ENCODE measurements at regions not wholly inside any gene's neighbourhood (a gene's known extent, or its start where the extent isn't known, plus 50 kb on each side); places are given as distances from the start of the nearest gene placed in this dataset.
"Not testable (repeated sequence)": the region's sequence is repeated elsewhere in the genome, so short reads cannot be mapped to it uniquely, and the experiment has no call there.

- no peak for DNase-seq (ENCODE audit: low spot score)
- no peak for TF ChIP-seq CTCF (IDR thresholded peaks at IDR 0.05)
- H3K4me3 ChIP-seq = no peak overlapping the region
- no peak overlapping the region for H3K27ac ChIP-seq
These were observed 294.9 kb upstream of the BOD1L1 start for GRCh38 chr4:13922459-13922858.

GRCh38 chr4:13922873-13923645, 295.5 kb upstream of the BOD1L1 start:
- H3K4me3 ChIP-seq = no peak overlapping the region
- no peak for TF ChIP-seq CTCF (IDR thresholded peaks at IDR 0.05)
- H3K27ac ChIP-seq = no peak overlapping the region
- DNase-seq (ENCODE audit: low spot score) = no peak

GRCh38 chr4:13924900-13925299, 297.4 kb upstream of the BOD1L1 start:
- not testable (repeated sequence) for H3K4me3 ChIP-seq; DNase-seq (ENCODE audit: low spot score); H3K27ac ChIP-seq

- no peak for TF ChIP-seq CTCF (IDR thresholded peaks at IDR 0.05)
- no peak overlapping the region for H3K27ac ChIP-seq
- DNase-seq (ENCODE audit: low spot score) = no peak
- H3K4me3 ChIP-seq = no peak overlapping the region
These were observed 300.7 kb upstream of the BOD1L1 start for GRCh38 chr4:13928214-13928613.

GRCh38 chr4:13930155-13930554, 302.6 kb upstream of the BOD1L1 start:
- Histone ChIP-seq H3K4me3 (no peak overlapping the region), H3K27ac (no peak overlapping the region)
- no peak for TF ChIP-seq CTCF (IDR thresholded peaks at IDR 0.05)
- no peak for DNase-seq (ENCODE audit: low spot score)

GRCh38 chr4:13933191-13933590, 305.7 kb upstream of the BOD1L1 start:
- Histone ChIP-seq H3K27ac (no peak overlapping the region), H3K4me3 (no peak overlapping the region)
- no peak for TF ChIP-seq CTCF (IDR thresholded peaks at IDR 0.05)
- DNase-seq (ENCODE audit: low spot score) = no peak

- no peak overlapping the region for H3K27ac ChIP-seq
- no peak overlapping the region for H3K4me3 ChIP-seq
- DNase-seq (ENCODE audit: low spot score) = no peak
- TF ChIP-seq CTCF (IDR thresholded peaks at IDR 0.05) = no peak
These were observed 310.8 kb upstream of the BOD1L1 start for GRCh38 chr4:13938299-13938698.

All from coronary artery (tissue), 2 donors.